Mesothelial cell of epicardium (in vitro differentiated cells): ENCODE measurements at regions not wholly inside any gene's neighbourhood (a gene's known extent, or its start where the extent isn't known, plus 50 kb on each side); places are given as distances from the start of the nearest gene placed in this dataset.
A peak's percentile ranks its signal among the peaks of the same experiment; 100 is the strongest.

ENCODE experiments used
- DNase-seq, 2 experiments: peaks; one replicate each; pipeline ENCODE4 v3.0.0; 2021; ENCODE audit warnings: low spot score in 2 of 2; ENCODE audit not compliant: unreplicated experiment in 2 of 2
- H3K27ac Mint-ChIP-seq: 2 replicates; pipeline ENCODE4 v1.8.0; 2021; ENCODE audit warnings: mixed read lengths
- H3K27me3 Mint-ChIP-seq: 2 replicates; pipeline ENCODE4 v1.8.0; 2021; ENCODE audit warnings: low read depth, mixed read lengths
- H3K36me3 Mint-ChIP-seq: 2 replicates; pipeline ENCODE4 v1.8.0; 2021; ENCODE audit warnings: mixed read lengths
- H3K4me1 Mint-ChIP-seq: 2 replicates; pipeline ENCODE4 v1.8.0; 2021; ENCODE audit warnings: mixed read lengths
- H3K4me3 Mint-ChIP-seq: 2 replicates; pipeline ENCODE4 v1.8.0; 2021; ENCODE audit warnings: mild to moderate bottlenecking, moderate library complexity, mixed read lengths
- H3K9me3 Mint-ChIP-seq: 2 replicates; pipeline ENCODE4 v1.8.0; 2021; ENCODE audit warnings: mixed read lengths
- CTCF ChIP-seq: fragments of 200-600 bp; sonication (generic); IDR thresholded peaks from one replicate; pipeline ENCODE4 v1.5.0; 2021; ENCODE audit warnings: antibody characterized with exemption; ENCODE audit not compliant: unreplicated experiment

DNA sequence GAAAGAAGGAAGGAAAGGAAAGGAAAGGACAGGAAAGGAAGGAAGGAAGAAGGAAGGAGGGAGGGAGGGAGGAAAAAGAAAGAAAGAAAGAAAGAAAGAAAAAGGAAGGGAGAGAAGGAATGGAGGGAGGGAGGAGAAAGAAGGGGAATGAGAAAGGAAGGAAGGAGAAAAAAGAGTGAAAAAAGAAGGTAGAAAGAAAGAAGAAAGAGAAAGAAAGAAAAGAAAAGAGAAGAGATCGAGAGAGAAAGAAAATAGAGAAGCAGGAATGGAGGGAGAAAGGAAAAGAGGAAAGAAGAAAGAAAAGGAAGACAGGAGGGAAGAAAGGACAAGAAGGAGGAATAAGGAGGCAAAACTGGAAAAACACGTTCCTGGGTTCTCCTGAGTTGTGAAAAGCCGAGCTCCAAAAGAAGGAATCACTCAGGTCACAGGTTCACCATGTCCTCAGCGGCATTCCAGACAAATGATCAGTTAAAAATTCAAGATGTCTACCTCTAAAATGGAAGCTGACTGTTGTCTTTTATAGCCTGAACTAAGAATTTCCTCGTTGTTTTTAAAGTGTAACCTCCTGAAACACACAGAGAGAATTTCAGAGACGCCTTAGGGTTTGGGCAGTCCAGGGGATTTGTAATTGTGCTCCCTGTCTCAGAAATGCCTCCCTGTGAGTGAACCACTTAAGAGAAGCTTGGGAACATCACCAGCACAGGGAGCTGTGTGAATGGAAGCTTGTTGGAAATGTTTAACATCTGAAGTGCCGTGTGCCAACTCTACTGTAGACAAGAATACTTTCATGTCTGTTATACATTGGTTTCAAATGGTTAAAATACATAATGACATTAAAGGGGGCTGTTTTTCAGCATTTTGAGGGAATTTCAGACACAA is 80.7 kb downstream of the INHBA start:
- H3K4me3 Mint-ChIP-seq, result no peak overlapping the region
- peaks cover 12% of the 10 kb centered on the region for H3K4me1 Mint-ChIP-seq
- H3K27ac Mint-ChIP-seq, result peak overlapping the region; percentile 18
- peaks cover 8% of the 10 kb centered on the region for H3K9me3 Mint-ChIP-seq
- no peak for TF ChIP-seq CTCF
- peaks cover 3% of the 10 kb centered on the region for H3K36me3 Mint-ChIP-seq
- no peak for DNase-seq
- no peaks in the 10 kb centered on the region for H3K27me3 Mint-ChIP-seq

DNA sequence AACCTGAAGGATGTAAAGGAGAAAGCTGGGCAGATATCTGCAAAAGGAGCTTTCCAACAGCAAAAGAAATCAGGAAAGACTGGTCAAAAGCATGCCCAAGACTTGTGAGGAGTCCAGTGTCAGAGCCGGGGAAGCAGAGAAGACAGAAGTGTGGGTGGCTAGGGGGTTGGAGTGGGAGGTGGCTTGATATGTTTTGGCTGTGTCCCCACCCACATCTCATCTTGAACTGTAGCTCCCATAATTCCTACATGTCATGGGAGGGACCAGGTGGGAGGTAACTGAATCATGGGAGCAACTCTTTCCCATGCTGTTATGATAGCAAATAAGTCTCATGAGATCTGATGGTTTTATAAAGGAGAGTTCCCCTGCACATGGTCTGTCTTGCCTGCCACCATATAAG is 84.9 kb downstream of the INHBA start:
- Mint-ChIP-seq H3K9me3 (peaks cover 17% of the 10 kb centered on the region), H3K36me3 (peaks cover 3% of the 10 kb centered on the region), H3K27me3 (no peaks in the 10 kb centered on the region), H3K27ac (no peak overlapping the region), H3K4me3 (no peak overlapping the region), H3K4me1 (peaks cover 12% of the 10 kb centered on the region)
- no peak for DNase-seq
- TF ChIP-seq CTCF, result no peak

GRCh38 chr7:41612798-41613197 is 90.1 kb downstream of the INHBA start:
- Mint-ChIP-seq H3K27ac (no peak overlapping the region), H3K9me3 (peaks cover 9% of the 10 kb centered on the region), H3K27me3 (no peaks in the 10 kb centered on the region), H3K4me3 (no peak overlapping the region), H3K36me3 (no peaks in the 10 kb centered on the region), H3K4me1 (no peaks in the 10 kb centered on the region)
- TF ChIP-seq CTCF, result no peak
- no peak for DNase-seq

DNA sequence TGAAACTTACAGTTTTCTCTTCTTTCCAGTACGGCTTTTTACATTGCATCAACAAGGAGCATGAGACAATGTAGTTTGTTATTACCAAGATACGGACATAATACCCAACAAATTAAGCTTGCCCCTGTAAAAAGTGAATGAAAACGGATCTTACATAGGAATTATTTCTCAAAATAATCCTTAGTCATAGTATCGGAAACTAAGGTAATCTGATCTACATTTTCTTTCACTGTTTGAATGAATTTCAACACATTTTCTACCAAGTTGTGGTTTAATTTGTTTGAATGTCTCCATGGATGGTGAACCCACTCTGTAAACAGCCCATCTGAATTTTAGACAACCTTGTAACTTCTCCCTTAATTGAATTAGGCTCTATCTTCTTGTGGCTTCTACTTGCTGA is 90.5 kb downstream of the INHBA start:
- H3K9me3 Mint-ChIP-seq, result peaks cover 9% of the 10 kb centered on the region

GRCh38 chr7:41608447-41608846 is 94.4 kb downstream of the INHBA start:
- Mint-ChIP-seq H3K4me1 (no peaks in the 10 kb centered on the region), H3K27me3 (no peaks in the 10 kb centered on the region), H3K4me3 (no peak overlapping the region), H3K27ac (no peak overlapping the region), H3K9me3 (peaks cover 8% of the 10 kb centered on the region), H3K36me3 (no peaks in the 10 kb centered on the region)
- no peak for TF ChIP-seq CTCF
- DNase-seq, result no peak

More for the DNA sequence above, 90.5 kb downstream of the INHBA start:
- Mint-ChIP-seq H3K4me1 (no peaks in the 10 kb centered on the region), H3K27ac (no peak overlapping the region), H3K27me3 (no peaks in the 10 kb centered on the region), H3K36me3 (no peaks in the 10 kb centered on the region), H3K4me3 (no peak overlapping the region)
- TF ChIP-seq CTCF, result no peak
- DNase-seq, result no peak
